Testis (tissue), 2 donors: ENCODE measurements at regions not wholly inside any gene's neighbourhood (a gene's known extent, or its start where the extent isn't known, plus 50 kb on each side); places are given as distances from the start of the nearest gene placed in this dataset.

Source experiments
- DNase-seq: peaks from one replicate; pipeline ENCODE4 v3.0.0-alpha.2; 2019
- H3K27ac ChIP-seq, 2 donors: fragments of 200-600 bp; sonication (generic); one replicate each; pipeline ENCODE4 v1.5.1; 2019
- H3K27me3 ChIP-seq: fragments of 200-600 bp; sonication (generic); one replicate; pipeline ENCODE4 v1.5.1; 2019
- H3K36me3 ChIP-seq: fragments of 200-600 bp; sonication (generic); one replicate; pipeline ENCODE4 v1.5.1; 2017; ENCODE audit warnings: low read depth; ENCODE audit errors: missing control alignments
- H3K4me1 ChIP-seq: fragments of 200-600 bp; sonication (generic); one replicate; pipeline ENCODE4 v1.5.1; 2019
- H3K4me3 ChIP-seq, 2 donors: fragments of 200-600 bp; sonication (generic); one replicate each; pipeline ENCODE4 v1.5.1; 2017 to 2019
- H3K9me3 ChIP-seq: fragments of 200-600 bp; sonication (generic); one replicate; pipeline ENCODE4 v1.5.1; 2017
- CTCF ChIP-seq, 3 experiments: fragments of 450-650 bp in 2 of 3; fragments of 200-600 bp in 1 of 3; sonication (generic) in 1 of 3; IDR thresholded peaks; one replicate each; pipeline ENCODE4 v1.5.1; 2016 to 2019; ENCODE audit warnings: antibody characterized with exemption in 3 of 3, mild to moderate bottlenecking in 2 of 3, moderate library complexity in 1 of 3
- POLR2A ChIP-seq: fragments of 450-650 bp; IDR thresholded peaks from one replicate; pipeline ENCODE4 v1.6.1; 2017; ENCODE audit warnings: antibody characterized with exemption, mild to moderate bottlenecking, moderate library complexity
- WGBS, 2 donors: methylation state at CpG; one replicate each; pipeline ENCODE4 v1.1.5; 2018; 5-methylcytosine and 5-hydroxymethylcytosine counted together
- intact Hi-C: fragments of 100-400 bp; cut with DNase I; formaldehyde crosslinking; loops from one replicate; pipeline ENCODE4 v1.15.1; 2023; ENCODE audit warnings: low total_unique reads

- Histone ChIP-seq H3K36me3 (no peaks in the 10 kb centered on the region), H3K4me3 (no peak overlapping the region), H3K9me3 (no peaks in the 10 kb centered on the region), H3K27ac (no peak overlapping the region), H3K4me1 (no peaks in the 10 kb centered on the region), H3K27me3 (no peaks in the 10 kb centered on the region)
- intact Hi-C loops: no loop called here
- WGBS, 2 donors: 56 to 69% methylated on average over 1 of the region's 1 CpG
- DNase-seq: no peak
- TF ChIP-seq CTCF (IDR thresholded peaks at IDR 0.05) (no peak), POLR2A (no peak)
Measured at GRCh38 chr2:228352048-228352447, 170.6 kb upstream of the SPHKAP start.

DNA sequence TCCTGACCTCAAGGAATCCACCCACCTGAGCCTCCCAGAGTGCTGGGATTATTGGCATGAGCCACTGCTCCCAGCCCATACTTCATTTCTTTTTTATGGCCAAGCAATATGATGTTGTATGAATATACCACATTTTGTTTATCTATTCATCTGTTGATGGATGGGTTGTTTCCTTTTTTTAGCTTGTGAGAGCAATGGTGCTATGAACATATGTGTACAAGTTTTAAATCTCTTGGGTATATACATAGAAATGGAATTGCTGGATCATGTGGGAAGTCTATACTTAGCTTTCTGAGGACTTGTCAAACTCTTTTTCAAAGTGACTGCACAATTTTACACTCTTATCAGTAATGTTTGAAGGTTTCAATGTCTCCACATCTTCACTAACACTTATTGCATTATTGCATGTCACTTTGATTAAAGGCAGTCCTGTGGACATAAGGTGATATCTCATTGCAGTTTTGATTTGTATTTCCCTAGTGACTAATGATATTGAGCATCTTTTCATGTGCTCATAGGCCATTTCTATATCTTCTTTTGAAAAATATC, 167.1 kb upstream of the SPHKAP start:
- Histone ChIP-seq H3K9me3 (no peaks in the 10 kb centered on the region), H3K36me3 (no peaks in the 10 kb centered on the region), H3K27ac (no peak overlapping the region), H3K27me3 (no peaks in the 10 kb centered on the region), H3K4me3 (no peak overlapping the region), H3K4me1 (no peaks in the 10 kb centered on the region)
- intact Hi-C loops: no loop called here
- no peak for TF ChIP-seq CTCF (IDR thresholded peaks at IDR 0.05)
- TF ChIP-seq POLR2A: no peak
- DNase-seq: no peak

DNA sequence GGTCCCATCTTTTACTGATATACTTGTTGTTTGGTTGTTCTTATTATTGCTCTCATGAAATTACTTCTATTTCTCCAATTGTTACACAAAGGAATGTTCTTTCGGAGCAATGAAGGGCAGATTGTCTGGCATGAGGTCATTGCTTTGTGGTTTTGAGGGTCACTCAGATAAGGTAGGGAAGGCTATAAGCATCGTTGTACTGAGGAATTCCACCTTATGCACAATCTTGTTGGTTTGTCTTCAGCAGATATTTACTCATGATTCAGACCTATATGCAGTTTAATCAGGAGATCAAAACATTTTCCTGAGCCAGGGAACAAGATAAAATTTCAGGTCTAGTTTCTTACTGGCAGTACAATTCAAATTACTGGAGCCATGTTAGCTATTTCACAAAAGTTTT, 163.0 kb upstream of the SPHKAP start:
- intact Hi-C loops: no loop called here
- H3K4me1 ChIP-seq: no peaks in the 10 kb centered on the region
- H3K36me3 ChIP-seq: no peaks in the 10 kb centered on the region
- H3K27ac ChIP-seq: no peak overlapping the region
- TF ChIP-seq POLR2A (no peak), CTCF (IDR thresholded peaks at IDR 0.05) (no peak)
- H3K27me3 ChIP-seq: no peaks in the 10 kb centered on the region
- no peak overlapping the region for H3K4me3 ChIP-seq
- no peak for DNase-seq
- 52 to 57% methylated on average over 2 of the region's 2 CpGs for WGBS, 2 donors
- no peaks in the 10 kb centered on the region for H3K9me3 ChIP-seq

- DNase-seq: no peak
Measured at GRCh38 chr2:228339525-228339924, 158.0 kb upstream of the SPHKAP start.

More at GRCh38 chr2:228339525-228339924, 158.0 kb upstream of the SPHKAP start:
- no peak overlapping the region for H3K27ac ChIP-seq
- H3K27me3 ChIP-seq: no peaks in the 10 kb centered on the region
- no peaks in the 10 kb centered on the region for H3K9me3 ChIP-seq
- TF ChIP-seq CTCF (IDR thresholded peaks at IDR 0.05): no peak
- TF ChIP-seq POLR2A: no peak
- no peak overlapping the region for H3K4me3 ChIP-seq
- H3K36me3 ChIP-seq: no peaks in the 10 kb centered on the region
- H3K4me1 ChIP-seq: no peaks in the 10 kb centered on the region
- intact Hi-C loops: no loop called here
